ENCODE measurements at regions not wholly inside any gene's neighbourhood (a gene's known extent, or its start where the extent isn't known, plus 50 kb on each side); places are given as distances from the start of the nearest gene placed in this dataset.

DNA sequence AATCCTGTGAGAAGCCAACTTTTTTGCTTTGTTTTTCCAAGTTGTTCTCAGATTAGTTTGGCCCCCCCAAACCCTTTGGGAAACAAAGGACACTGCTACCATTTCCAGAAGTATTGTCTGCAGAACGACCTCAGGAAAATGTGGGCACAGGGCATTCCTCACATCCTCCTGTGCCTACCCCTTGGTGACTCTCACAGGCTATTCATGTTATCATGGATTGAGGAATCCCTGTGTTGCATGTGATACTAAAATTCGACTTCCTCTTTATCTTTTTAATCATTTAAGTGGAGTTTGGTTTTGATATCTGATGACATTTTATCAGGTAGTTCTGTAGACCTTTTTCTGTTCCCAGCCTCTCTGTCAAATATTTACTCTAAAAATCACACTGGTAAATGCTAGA is 184.5 kb downstream of the FASLG start:
- TF ChIP-seq, protein P1, sequence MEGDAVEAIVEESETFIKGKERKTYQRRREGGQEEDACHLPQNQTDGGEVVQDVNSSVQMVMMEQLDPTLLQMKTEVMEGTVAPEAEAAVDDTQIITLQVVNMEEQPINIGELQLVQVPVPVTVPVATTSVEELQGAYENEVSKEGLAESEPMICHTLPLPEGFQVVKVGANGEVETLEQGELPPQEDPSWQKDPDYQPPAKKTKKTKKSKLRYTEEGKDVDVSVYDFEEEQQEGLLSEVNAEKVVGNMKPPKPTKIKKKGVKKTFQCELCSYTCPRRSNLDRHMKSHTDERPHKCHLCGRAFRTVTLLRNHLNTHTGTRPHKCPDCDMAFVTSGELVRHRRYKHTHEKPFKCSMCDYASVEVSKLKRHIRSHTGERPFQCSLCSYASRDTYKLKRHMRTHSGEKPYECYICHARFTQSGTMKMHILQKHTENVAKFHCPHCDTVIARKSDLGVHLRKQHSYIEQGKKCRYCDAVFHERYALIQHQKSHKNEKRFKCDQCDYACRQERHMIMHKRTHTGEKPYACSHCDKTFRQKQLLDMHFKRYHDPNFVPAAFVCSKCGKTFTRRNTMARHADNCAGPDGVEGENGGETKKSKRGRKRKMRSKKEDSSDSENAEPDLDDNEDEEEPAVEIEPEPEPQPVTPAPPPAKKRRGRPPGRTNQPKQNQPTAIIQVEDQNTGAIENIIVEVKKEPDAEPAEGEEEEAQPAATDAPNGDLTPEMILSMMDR (conservative IDR thresholded peaks at IDR 0.05; ENCODE audit: low read depth, low read length), result no peak
- no peak for TF ChIP-seq MXI1 (IDR thresholded peaks at IDR 0.05; ENCODE audit: borderline replicate concordance, low read depth, low read length)
- no peak for TF ChIP-seq POLR2A (IDR thresholded peaks at IDR 0.05; ENCODE audit: low read depth, low read length)
- TF ChIP-seq RAD21 (IDR thresholded peaks at IDR 0.05; ENCODE audit: low read length), result no peak
- no peak for TF ChIP-seq SMC3 (IDR thresholded peaks at IDR 0.05; ENCODE audit: low read depth, low read length)
- TF ChIP-seq BHLHE40 (IDR thresholded peaks at IDR 0.05; ENCODE audit: low read depth, low read length), result no peak
- no peak for TF ChIP-seq MAFK (IDR thresholded peaks at IDR 0.05; ENCODE audit: low read depth, low read length)
- no peak for TF ChIP-seq MAZ (IDR thresholded peaks at IDR 0.05; ENCODE audit: borderline replicate concordance, low read depth, low read length)
- TF ChIP-seq CEBPB (IDR thresholded peaks at IDR 0.05; ENCODE audit: low read depth, low read length), result no peak
- TF ChIP-seq NFE2L2 (IDR thresholded peaks at IDR 0.05; ENCODE audit: low read depth, low read length), result no peak
- TF ChIP-seq RFX5 (IDR thresholded peaks at IDR 0.05; ENCODE audit: low read depth, low read length), result no peak
- TF ChIP-seq CHD1 (IDR thresholded peaks at IDR 0.05; ENCODE audit: low read depth, low read length), result no peak
- TF ChIP-seq, protein P2, sequence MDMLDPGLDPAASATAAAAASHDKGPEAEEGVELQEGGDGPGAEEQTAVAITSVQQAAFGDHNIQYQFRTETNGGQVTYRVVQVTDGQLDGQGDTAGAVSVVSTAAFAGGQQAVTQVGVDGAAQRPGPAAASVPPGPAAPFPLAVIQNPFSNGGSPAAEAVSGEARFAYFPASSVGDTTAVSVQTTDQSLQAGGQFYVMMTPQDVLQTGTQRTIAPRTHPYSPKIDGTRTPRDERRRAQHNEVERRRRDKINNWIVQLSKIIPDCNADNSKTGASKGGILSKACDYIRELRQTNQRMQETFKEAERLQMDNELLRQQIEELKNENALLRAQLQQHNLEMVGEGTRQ (IDR thresholded peaks at IDR 0.05; ENCODE audit: low read depth, low read length), result no peak
- TF ChIP-seq FOS (IDR thresholded peaks at IDR 0.05; ENCODE audit: low read depth, low read length), result no peak

Measured in IMR-90 (cell line).